Testis (tissue), 2 donors: ENCODE measurements at regions not wholly inside any gene's neighbourhood (a gene's known extent, or its start where the extent isn't known, plus 50 kb on each side); places are given as distances from the start of the nearest gene placed in this dataset.
"Not testable (repeated sequence)": the region's sequence is repeated elsewhere in the genome, so short reads cannot be mapped to it uniquely, and the experiment has no call there.

ENCODE experiments used
- DNase-seq: peaks from one replicate; pipeline ENCODE4 v3.0.0-alpha.2; 2019
- H3K27ac ChIP-seq, 2 donors: fragments of 200-600 bp; sonication (generic); one replicate each; pipeline ENCODE4 v1.5.1; 2019
- H3K27me3 ChIP-seq: fragments of 200-600 bp; sonication (generic); one replicate; pipeline ENCODE4 v1.5.1; 2019
- H3K36me3 ChIP-seq: fragments of 200-600 bp; sonication (generic); one replicate; pipeline ENCODE4 v1.5.1; 2017; ENCODE audit warnings: low read depth; ENCODE audit errors: missing control alignments
- H3K4me1 ChIP-seq: fragments of 200-600 bp; sonication (generic); one replicate; pipeline ENCODE4 v1.5.1; 2019
- H3K4me3 ChIP-seq, 2 donors: fragments of 200-600 bp; sonication (generic); one replicate each; pipeline ENCODE4 v1.5.1; 2017 to 2019
- H3K9me3 ChIP-seq: fragments of 200-600 bp; sonication (generic); one replicate; pipeline ENCODE4 v1.5.1; 2017
- CTCF ChIP-seq, 3 experiments: fragments of 450-650 bp in 2 of 3; fragments of 200-600 bp in 1 of 3; sonication (generic) in 1 of 3; IDR thresholded peaks; one replicate each; pipeline ENCODE4 v1.5.1; 2016 to 2019; ENCODE audit warnings: antibody characterized with exemption in 3 of 3, mild to moderate bottlenecking in 2 of 3, moderate library complexity in 1 of 3
- POLR2A ChIP-seq: fragments of 450-650 bp; IDR thresholded peaks from one replicate; pipeline ENCODE4 v1.6.1; 2017; ENCODE audit warnings: antibody characterized with exemption, mild to moderate bottlenecking, moderate library complexity
- WGBS, 2 donors: methylation state at CpG; one replicate each; pipeline ENCODE4 v1.1.5; 2018; 5-methylcytosine and 5-hydroxymethylcytosine counted together
- intact Hi-C: fragments of 100-400 bp; cut with DNase I; formaldehyde crosslinking; loops from one replicate; pipeline ENCODE4 v1.15.1; 2023; ENCODE audit warnings: low total_unique reads

GRCh38 chr5:124981901-124982300 lies 235.5 kb upstream of the ZNF608 start:
- 76 to 81% methylated on average over 4 of the region's 4 CpGs for WGBS, 2 donors
- no peak for DNase-seq
- Histone ChIP-seq H3K36me3 (no peaks in the 10 kb centered on the region), H3K27ac (no peak overlapping the region), H3K4me3 (no peak overlapping the region), H3K9me3 (no peaks in the 10 kb centered on the region), H3K27me3 (no peaks in the 10 kb centered on the region), H3K4me1 (no peaks in the 10 kb centered on the region)
- intact Hi-C loops, result no loop called here
- TF ChIP-seq POLR2A (no peak), CTCF (IDR thresholded peaks at IDR 0.05) (no peak)

- TF ChIP-seq POLR2A (no peak), CTCF (IDR thresholded peaks at IDR 0.05) (no peak)
- no peak overlapping the region for H3K27ac ChIP-seq
- 95% methylated on average over 3 of the region's 3 CpGs for WGBS, 2 donors
- intact Hi-C loops, result no loop called here
- H3K4me1 ChIP-seq, result no peaks in the 10 kb centered on the region
- no peak overlapping the region for H3K4me3 ChIP-seq
- DNase-seq, result no peak
- H3K9me3 ChIP-seq, result no peaks in the 10 kb centered on the region
- no peaks in the 10 kb centered on the region for H3K27me3 ChIP-seq
- H3K36me3 ChIP-seq, result no peaks in the 10 kb centered on the region
Observed at GRCh38 chr5:124986170-124986569, 239.7 kb upstream of the ZNF608 start.

- no peak for DNase-seq
- H3K9me3 ChIP-seq, result no peaks in the 10 kb centered on the region
- H3K4me3 ChIP-seq, result no peak overlapping the region
- no peak overlapping the region for H3K27ac ChIP-seq
- intact Hi-C loops, result no loop called here
- no peaks in the 10 kb centered on the region for H3K36me3 ChIP-seq
- no peaks in the 10 kb centered on the region for H3K27me3 ChIP-seq
- H3K4me1 ChIP-seq, result no peaks in the 10 kb centered on the region
- TF ChIP-seq CTCF (IDR thresholded peaks at IDR 0.05) (no peak), POLR2A (no peak)
- WGBS, 2 donors, result 90% methylated on average over 3 of the region's 3 CpGs
Observed at GRCh38 chr5:124986667-124987066, 240.2 kb upstream of the ZNF608 start.

DNA sequence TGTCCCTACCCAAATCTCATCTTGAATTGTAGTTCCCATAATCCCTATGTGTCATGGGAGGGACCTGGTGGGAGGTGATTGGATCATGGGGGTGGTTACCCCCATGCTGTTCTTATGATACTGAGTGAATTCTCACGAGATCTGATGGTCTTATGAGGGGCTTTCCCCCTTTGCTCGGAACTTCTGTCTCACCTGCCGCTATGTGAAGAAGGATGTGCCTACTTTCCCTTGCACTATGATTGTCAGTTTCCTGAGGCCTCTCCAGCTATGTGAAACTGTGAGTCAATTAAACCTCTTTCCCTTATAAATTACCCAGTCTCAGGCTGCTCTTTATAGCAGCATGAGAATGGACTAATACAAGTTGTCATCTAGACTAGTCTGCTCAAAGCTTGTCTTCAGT lies 241.3 kb upstream of the ZNF608 start:
- H3K36me3 ChIP-seq, H3K4me3 ChIP-seq, intact Hi-C loops, DNase-seq, H3K27me3 ChIP-seq, H3K4me1 ChIP-seq, H3K9me3 ChIP-seq, H3K27ac ChIP-seq: not testable (repeated sequence)
- 94 to 95% methylated on average over 3 of the region's 3 CpGs for WGBS, 2 donors

DNA sequence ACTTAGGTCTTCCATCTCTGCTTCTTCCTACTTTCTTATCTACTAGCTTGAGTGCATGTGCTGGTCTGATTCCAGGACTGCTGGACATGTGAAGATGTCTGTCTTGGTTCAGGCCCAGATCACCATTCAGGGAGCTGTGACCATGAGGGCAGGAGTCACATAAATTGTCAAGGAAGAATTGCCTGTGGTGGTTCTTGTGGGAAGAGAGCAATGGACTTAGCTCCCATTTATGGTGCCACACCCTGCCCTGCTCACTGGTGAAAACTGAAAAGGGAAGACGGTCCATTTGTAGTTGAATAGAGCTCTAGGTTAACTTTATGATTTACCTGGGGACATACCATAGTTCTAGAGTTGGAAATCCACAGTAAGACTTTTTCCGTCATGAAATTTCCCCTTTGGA lies 244.3 kb upstream of the ZNF608 start:
- 88 to 96% methylated on average over 2 of the region's 2 CpGs for WGBS, 2 donors
- Histone ChIP-seq H3K36me3 (no peaks in the 10 kb centered on the region), H3K27me3 (no peaks in the 10 kb centered on the region), H3K27ac (no peak overlapping the region), H3K9me3 (no peaks in the 10 kb centered on the region), H3K4me3 (no peak overlapping the region), H3K4me1 (no peaks in the 10 kb centered on the region)
- DNase-seq, result no peak
- TF ChIP-seq POLR2A (no peak), CTCF (IDR thresholded peaks at IDR 0.05) (no peak)
- intact Hi-C loops, result no loop called here
